OCI-M1 (cell line): ENCODE measurements at regions not wholly inside any gene's neighbourhood (a gene's known extent, or its start where the extent isn't known, plus 50 kb on each side); places are given as distances from the start of the nearest gene placed in this dataset.
"Not testable (repeated sequence)": the region's sequence is repeated elsewhere in the genome, so short reads cannot be mapped to it uniquely, and the experiment has no call there.

Experiments used
- DNase-seq: peaks from one replicate; lab custom pipeline; 2025; lab: John Stamatoyannopoulos, UW

DNA sequence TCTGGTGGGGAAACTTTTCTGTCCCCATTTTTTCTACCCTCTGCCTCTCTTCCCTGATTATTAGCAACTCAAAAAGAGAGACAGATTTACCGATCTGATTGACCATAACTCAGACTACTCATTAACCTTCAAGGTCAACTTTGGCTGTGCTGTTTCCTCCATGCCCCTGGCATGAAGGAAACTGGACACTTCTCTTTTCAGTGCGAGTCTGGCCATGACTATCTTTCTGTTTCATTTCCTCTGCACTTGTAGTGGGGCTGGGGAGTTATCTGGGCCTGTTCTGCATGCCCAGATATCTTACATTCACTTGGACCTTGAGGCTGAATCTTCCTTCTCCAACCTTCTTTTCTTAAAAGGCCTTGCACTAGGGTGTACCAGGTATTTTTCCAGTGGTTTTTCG is 76.9 kb upstream of the SLCO2A1 start:
- peak; percentile 7 for DNase-seq

DNA sequence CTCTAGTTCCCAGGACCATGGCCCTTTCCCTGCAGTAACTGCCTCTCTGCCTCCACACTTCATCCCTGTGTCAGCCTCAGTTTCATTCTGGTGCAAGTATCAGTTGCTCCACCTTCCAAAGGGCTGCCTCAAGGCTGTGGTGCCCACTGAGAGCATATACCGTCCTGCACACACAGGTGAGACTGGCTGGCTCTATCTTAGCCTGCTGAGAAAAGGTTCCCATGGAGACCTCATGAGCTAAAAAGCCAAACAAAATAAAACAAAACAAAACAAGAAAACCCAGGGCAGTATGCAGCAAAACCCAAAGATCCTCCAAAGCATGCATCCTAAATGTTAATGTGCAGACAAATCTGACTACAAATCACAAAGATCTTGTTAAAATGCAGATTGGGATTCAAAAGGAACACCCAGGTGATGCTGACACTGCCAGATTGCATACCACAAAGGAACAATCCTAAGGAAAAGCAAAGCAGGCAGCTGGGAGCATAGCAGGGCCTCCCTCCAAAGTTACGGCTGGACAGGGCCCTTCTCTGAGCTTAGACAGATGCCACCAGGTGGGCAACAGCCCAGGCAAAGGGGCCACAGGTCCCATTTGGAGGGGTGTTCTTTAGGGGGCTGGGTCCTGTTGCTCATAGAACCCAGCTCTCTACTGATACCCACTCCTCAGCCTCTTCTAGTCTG is 76.3 kb upstream of the SLCO2A1 start:
- no peak for DNase-seq

GRCh38 chr3:134104031-134104430 is 74.3 kb upstream of the SLCO2A1 start:
- no peak for DNase-seq

GRCh38 chr3:134103470-134103869 is 73.7 kb upstream of the SLCO2A1 start:
- DNase-seq, result no peak

DNA sequence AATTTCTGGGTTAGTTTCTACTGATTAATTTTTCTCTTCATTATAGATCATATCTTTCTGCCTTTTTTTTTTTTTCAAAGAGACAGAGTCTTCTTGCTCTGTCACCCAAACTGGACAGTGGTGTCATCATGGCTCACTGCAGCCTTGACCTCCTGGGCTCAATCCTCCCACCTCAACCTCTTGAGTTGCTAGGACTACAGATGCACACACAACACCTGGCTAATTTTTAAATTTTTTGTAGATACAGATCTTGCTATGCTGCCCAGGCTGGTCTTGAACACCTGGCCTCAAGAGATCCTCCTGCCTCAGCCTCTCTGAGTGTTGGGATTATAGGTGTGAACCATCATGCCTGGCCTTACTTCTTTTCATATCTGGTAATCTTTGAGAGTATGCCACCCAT is 73.3 kb upstream of the SLCO2A1 start:
- DNase-seq, result no peak

DNA sequence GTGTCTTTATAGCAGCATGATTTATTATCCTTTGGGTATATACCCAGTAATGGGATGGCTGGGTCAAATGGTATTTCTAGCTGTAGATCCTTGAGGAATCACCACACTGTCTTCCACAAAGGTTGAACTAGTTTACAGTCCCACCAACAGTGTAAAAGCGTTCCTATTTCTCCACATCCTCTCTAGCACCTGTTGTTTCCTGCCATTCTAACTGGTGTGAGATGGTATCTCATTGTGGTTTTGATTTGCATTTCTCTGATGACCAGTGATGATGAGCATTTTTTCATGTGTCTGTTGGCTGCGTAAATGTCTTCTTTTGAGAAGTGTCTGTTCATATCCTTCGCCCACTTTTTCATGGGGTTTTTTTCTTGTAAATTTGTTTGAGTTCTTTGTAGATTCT is 66.5 kb upstream of the SLCO2A1 start:
- DNase-seq, result not testable (repeated sequence)

DNA sequence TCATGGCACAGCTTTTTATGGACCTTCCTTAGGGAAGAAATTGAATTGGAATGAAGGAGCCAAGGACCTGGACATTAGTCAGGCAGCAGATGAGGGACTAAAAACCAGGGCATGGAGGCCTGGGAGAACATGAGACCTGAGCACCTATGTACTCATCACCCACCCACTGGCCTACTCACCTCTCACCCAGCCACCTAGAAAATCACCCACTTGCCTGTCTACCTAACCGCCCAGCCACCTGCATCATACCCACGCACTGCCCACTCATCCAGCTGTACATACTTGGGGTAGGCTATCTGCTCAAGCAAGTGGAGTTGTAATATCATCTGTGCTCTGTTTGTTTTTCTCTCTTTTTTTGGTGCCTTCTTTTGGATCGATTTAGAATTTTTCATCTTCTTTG is 65.3 kb upstream of the SLCO2A1 start:
- no peak for DNase-seq

DNA sequence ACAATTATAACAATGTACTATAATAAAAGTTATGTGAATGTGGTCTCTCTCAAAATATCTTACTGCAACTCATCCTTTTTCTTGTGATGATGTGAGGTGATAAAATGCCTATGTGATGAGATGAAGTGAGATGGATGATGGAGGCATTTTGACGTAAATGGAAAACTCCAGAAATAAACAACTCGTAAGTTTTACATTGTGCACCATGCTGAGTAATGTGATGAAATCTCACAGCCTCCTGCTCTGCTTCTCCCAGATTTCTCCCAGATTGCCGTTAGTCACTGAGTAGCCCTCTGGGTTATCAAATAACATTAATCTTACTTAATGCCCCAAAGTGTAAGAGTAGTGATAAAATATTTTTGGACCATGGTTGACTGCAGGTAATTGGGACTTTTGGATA is 64.8 kb upstream of the SLCO2A1 start:
- no peak for DNase-seq

GRCh38 chr3:134093956-134094355 is 64.2 kb upstream of the SLCO2A1 start:
- no peak for DNase-seq

- DNase-seq, result no peak
Measured at GRCh38 chr3:134092208-134092701, 62.5 kb upstream of the SLCO2A1 start.

DNA sequence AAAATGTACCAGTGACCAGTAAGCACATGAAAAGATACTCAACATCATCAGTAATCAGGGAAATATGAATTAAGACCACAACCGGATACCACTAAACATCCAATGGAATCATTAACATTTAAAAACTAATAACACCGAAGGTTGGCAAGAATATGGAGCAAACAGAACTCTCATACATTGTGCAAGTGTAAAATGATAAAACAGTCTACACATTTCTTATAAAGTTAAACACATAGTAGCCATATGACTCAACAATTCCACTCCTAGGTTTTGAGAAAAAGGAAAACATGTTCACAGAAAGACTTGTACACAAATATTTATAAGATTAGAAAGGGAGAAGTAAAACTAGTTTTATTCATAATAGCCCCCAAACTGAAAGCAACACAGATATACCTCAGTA is 60.3 kb upstream of the SLCO2A1 start:
- no peak for DNase-seq

- DNase-seq, result no peak
Measured at GRCh38 chr3:134087060-134087974, 57.6 kb upstream of the SLCO2A1 start.

DNA sequence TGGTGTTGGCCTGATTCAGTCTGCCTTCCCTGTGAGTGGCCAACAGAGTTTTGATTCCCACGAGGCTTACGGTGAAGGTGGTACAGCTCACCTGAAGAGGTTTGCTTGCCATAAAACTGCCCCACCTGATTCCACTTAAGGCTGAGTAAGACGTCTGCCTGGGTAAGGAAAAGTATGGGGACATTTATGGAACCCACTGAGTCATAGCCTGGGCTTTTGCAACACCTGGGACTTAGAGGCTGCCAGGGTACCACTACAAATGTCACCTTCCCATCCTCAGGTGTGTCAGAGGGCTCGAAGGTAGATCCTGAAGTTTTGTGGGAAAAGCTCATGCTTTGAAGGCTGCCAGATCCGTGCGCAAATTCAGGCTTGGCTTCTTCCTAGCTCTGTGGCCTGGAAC is 56.9 kb upstream of the SLCO2A1 start:
- no peak for DNase-seq

DNA sequence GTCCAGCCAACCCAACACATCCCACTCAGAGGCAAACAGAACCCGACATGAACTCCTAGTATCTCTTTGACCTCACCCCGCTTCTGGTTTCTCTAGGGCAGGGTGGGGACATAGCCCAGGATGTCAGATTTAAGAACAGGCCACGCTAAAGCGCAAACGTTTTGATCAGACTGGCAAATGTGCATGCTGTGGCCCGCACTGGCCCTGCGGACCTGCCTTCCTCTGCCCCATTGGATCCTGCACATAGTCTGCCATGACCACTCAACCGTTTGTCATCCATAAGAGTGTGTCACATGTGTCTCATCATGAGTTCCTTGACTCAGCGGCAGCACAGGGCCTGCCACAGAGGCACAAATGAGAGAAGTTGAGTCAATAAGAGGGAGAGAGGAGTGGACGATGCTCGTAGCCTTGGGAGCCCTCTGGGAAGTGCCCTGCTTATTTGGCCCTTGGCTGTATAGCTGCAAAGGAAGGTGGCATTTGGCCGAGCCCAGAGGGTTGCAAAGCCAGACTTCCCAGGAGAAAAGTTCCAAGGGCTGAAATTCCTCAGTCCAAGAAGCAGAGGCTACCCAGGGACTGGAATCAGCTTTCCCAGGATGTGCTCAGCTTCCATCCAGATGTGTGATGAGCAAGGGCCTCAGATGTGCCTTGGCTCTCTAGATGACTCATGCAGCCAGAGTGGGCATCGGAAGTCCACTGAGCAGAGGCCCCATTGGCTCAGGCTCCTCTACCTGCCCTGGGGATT is 55.5 kb upstream of the SLCO2A1 start:
- DNase-seq, result no peak

- DNase-seq, result no peak
Measured at GRCh38 chr3:134084242-134084950, 54.7 kb upstream of the SLCO2A1 start.

GRCh38 chr3:134083626-134084241 is 54.0 kb upstream of the SLCO2A1 start:
- no peak for DNase-seq

DNA sequence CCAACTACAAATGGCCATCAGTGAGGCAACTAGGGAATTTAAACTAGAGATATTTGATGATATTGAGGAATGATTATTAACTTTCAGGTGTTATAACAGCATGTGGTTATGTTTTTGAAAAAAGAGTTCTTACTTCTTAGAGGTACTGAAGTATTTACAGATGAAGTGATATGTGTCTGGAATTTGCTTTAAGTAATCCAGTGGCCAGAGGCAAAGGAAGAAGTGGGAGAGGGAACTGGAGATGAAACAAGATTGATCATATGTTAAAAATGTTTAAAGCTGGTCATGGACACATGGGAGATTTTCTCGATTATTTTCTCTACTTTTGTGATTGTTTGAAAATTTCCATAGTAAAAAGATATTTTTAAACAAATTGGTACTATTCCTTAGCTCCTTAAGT is 53.3 kb upstream of the SLCO2A1 start:
- no peak for DNase-seq

GRCh38 chr3:134082582-134082981 is 52.9 kb upstream of the SLCO2A1 start:
- no peak for DNase-seq

GRCh38 chr3:134081211-134081610 is 51.5 kb upstream of the SLCO2A1 start:
- DNase-seq, result no peak

GRCh38 chr3:134080761-134081160 is 51.0 kb upstream of the SLCO2A1 start:
- DNase-seq, result no peak

- no peak for DNase-seq
Measured at GRCh38 chr3:134079761-134080160, 50.0 kb upstream of the SLCO2A1 start.
